HepG2 (cell line): ENCODE measurements at regions not wholly inside any gene's neighbourhood (a gene's known extent, or its start where the extent isn't known, plus 50 kb on each side); places are given as distances from the start of the nearest gene placed in this dataset.
"Not testable (repeated sequence)": the region's sequence is repeated elsewhere in the genome, so short reads cannot be mapped to it uniquely, and the experiment has no call there.

Source experiments
- FOSL2 ChIP-seq: sonication (generic); formaldehyde crosslinking; IDR thresholded peaks from 2 replicates; pipeline ENCODE4 v1.4.0; 2020; ENCODE audit warnings: missing genetic modification reagents
- GABPB1 ChIP-seq: IDR thresholded peaks from 2 replicates; pipeline ENCODE4 v1.6.1; 2016; ENCODE audit warnings: mild to moderate bottlenecking, missing genetic modification reagents, moderate library complexity, missing compliant biosample characterization
- HNRNPL ChIP-seq: fragments of 200-400 bp; formaldehyde crosslinking; IDR thresholded peaks from 2 replicates; pipeline ENCODE4 v1.6.1; 2017; ENCODE audit warnings: mild to moderate bottlenecking, low read depth, low read length
- MAZ ChIP-seq, 2 experiments: sonication (generic) in 1 of 2; formaldehyde crosslinking in 1 of 2; IDR thresholded peaks; 2 replicates each; pipeline versions ENCODE4 v1.5.0 to v1.6.1; 2012 to 2020; ENCODE audit warnings: low read depth in 2 of 2, mild to moderate bottlenecking in 2 of 2, borderline replicate concordance in 1 of 2, improper control_type of control experiment in 1 of 2, low read length in 1 of 2, missing genetic modification reagents in 1 of 2, moderate library complexity in 1 of 2
- MYC ChIP-seq: sonication (generic); formaldehyde crosslinking; IDR thresholded peaks from 2 replicates; pipeline ENCODE4 v1.9.0; 2021; ENCODE audit warnings: missing genetic modification reagents, borderline replicate concordance
- NR2F6 ChIP-seq, 2 experiments: IDR thresholded peaks; 2 replicates each; pipeline ENCODE4 v1.6.1; 2016; ENCODE audit warnings: antibody characterized with exemption in 1 of 2, mild to moderate bottlenecking in 1 of 2
- RXRA ChIP-seq: sonication (generic); formaldehyde crosslinking; IDR thresholded peaks from 2 replicates; pipeline ENCODE4 v1.5.1; 2020; ENCODE audit warnings: missing genetic modification reagents
- SOX6 ChIP-seq, 2 experiments: fragments of 450-650 bp in 1 of 2; sonication (generic) in 1 of 2; formaldehyde crosslinking in 1 of 2; IDR thresholded peaks; 2 replicates each; pipeline versions ENCODE4 v1.4.0 to v1.6.1; 2017 to 2020; ENCODE audit warnings: antibody characterized with exemption in 1 of 2, mild to moderate bottlenecking in 1 of 2, missing genetic modification reagents in 1 of 2
- YY1 ChIP-seq: IDR thresholded peaks from 2 replicates; pipeline ENCODE4 v1.6.1; 2011; ENCODE audit warnings: low read length, low read depth, moderate library complexity, mild to moderate bottlenecking; ENCODE audit not compliant: insufficient read depth, insufficient replicate concordance
- ZFX ChIP-seq: sonication (generic); formaldehyde crosslinking; IDR thresholded peaks from 2 replicates; pipeline ENCODE4 v1.4.0; 2020; ENCODE audit warnings: mild to moderate bottlenecking, low read depth, missing genetic modification reagents, moderate library complexity
- TF ChIP-seq, protein P1 (sequence below): sonication (generic); formaldehyde crosslinking; IDR thresholded peaks from 2 replicates; pipeline ENCODE4 v1.8.0; 2022; ENCODE audit warnings: missing genetic modification reagents, mild to moderate bottlenecking, inconsistent platforms, borderline replicate concordance
- TF ChIP-seq, protein P2 (sequence below): sonication (generic); formaldehyde crosslinking; IDR thresholded peaks from 2 replicates; pipeline ENCODE4 v1.4.0; 2020; ENCODE audit warnings: mild to moderate bottlenecking, missing genetic modification reagents
- TF ChIP-seq, protein P3 (sequence below): sonication (generic); formaldehyde crosslinking; IDR thresholded peaks from 2 replicates; pipeline ENCODE4 v1.4.0; 2020; ENCODE audit warnings: missing genetic modification reagents
- TF ChIP-seq, protein P4 (sequence below): sonication (generic); formaldehyde crosslinking; IDR thresholded peaks from 2 replicates; pipeline ENCODE4 v1.5.0; 2020; ENCODE audit warnings: mild to moderate bottlenecking, missing genetic modification reagents, moderate library complexity

- TF ChIP-seq, protein P1, sequence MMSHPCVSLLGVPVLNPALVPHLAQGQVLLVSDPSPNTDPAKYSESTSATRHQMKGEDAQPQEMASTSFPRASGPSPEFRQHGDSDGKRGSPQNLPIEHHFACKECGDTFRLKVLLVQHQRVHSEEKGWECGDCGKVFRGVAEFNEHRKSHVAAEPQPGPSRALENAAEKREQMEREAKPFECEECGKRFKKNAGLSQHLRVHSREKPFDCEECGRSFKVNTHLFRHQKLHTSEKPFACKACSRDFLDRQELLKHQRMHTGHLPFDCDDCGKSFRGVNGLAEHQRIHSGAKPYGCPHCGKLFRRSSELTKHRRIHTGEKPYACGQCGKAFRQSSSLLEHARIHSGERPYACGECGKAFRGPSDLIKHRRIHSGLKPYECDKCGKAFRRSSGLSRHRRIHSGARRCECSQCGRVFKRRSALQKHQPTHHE (CRISPR knock-in tag) = 0 out of 2 replicates have a peak, but pooled peaks have one; percentile 24
- peak; percentile 51; the same call in 1 of the 2 replicates for TF ChIP-seq GABPB1 (CRISPR knock-in tag)
- not testable (repeated sequence) for TF ChIP-seq NR2F6 (IDR thresholded peaks at IDR 0.05); SOX6 (IDR thresholded peaks at IDR 0.05); MAZ (IDR thresholded peaks at IDR 0.05; ENCODE audit: borderline replicate concordance, low read depth, low read length)
- TF ChIP-seq NR2F6 (CRISPR knock-in tag; IDR thresholded peaks at IDR 0.05) = 0 out of 2 replicates have a peak, but pooled peaks have one; percentile 7
- TF ChIP-seq YY1 = peak; percentile 38
- TF ChIP-seq, protein P2, sequence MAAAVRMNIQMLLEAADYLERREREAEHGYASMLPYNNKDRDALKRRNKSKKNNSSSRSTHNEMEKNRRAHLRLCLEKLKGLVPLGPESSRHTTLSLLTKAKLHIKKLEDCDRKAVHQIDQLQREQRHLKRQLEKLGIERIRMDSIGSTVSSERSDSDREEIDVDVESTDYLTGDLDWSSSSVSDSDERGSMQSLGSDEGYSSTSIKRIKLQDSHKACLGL (CRISPR knock-in tag) = 0 out of 2 replicates have a peak, but pooled peaks have one; percentile 34
- 0 out of 2 replicates have a peak, but pooled peaks have one; percentile 8 for TF ChIP-seq FOSL2 (CRISPR knock-in tag)
- TF ChIP-seq, protein P3, sequence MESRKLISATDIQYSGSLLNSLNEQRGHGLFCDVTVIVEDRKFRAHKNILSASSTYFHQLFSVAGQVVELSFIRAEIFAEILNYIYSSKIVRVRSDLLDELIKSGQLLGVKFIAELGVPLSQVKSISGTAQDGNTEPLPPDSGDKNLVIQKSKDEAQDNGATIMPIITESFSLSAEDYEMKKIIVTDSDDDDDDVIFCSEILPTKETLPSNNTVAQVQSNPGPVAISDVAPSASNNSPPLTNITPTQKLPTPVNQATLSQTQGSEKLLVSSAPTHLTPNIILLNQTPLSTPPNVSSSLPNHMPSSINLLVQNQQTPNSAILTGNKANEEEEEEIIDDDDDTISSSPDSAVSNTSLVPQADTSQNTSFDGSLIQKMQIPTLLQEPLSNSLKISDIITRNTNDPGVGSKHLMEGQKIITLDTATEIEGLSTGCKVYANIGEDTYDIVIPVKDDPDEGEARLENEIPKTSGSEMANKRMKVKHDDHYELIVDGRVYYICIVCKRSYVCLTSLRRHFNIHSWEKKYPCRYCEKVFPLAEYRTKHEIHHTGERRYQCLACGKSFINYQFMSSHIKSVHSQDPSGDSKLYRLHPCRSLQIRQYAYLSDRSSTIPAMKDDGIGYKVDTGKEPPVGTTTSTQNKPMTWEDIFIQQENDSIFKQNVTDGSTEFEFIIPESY (CRISPR knock-in tag) = peak; percentile 94
- 0 out of 2 replicates have a peak, but pooled peaks have one; percentile 66 for TF ChIP-seq HNRNPL
- TF ChIP-seq MYC = peak; percentile 72
- TF ChIP-seq, protein P4, sequence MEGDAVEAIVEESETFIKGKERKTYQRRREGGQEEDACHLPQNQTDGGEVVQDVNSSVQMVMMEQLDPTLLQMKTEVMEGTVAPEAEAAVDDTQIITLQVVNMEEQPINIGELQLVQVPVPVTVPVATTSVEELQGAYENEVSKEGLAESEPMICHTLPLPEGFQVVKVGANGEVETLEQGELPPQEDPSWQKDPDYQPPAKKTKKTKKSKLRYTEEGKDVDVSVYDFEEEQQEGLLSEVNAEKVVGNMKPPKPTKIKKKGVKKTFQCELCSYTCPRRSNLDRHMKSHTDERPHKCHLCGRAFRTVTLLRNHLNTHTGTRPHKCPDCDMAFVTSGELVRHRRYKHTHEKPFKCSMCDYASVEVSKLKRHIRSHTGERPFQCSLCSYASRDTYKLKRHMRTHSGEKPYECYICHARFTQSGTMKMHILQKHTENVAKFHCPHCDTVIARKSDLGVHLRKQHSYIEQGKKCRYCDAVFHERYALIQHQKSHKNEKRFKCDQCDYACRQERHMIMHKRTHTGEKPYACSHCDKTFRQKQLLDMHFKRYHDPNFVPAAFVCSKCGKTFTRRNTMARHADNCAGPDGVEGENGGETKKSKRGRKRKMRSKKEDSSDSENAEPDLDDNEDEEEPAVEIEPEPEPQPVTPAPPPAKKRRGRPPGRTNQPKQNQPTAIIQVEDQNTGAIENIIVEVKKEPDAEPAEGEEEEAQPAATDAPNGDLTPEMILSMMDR = peak; percentile 83
- TF ChIP-seq SOX6 (CRISPR knock-in tag; IDR thresholded peaks at IDR 0.05) = peak; percentile 20; the same call in 1 of the 2 replicates
- peak; percentile 31; the same call in 1 of the 2 replicates for TF ChIP-seq ZFX
- 0 out of 2 replicates have a peak, but pooled peaks have one; percentile 22 for TF ChIP-seq RXRA (CRISPR knock-in tag)
- peak; percentile 38; the same call in 1 of the 2 replicates for TF ChIP-seq MAZ (CRISPR knock-in tag; IDR thresholded peaks at IDR 0.05; ENCODE audit: low read depth)
These were observed 126.1 kb downstream of the METRNL start (continued) for GRCh38 chr17:83205387-83206035.
